Ectodermal cell (in vitro differentiated cells): ENCODE measurements at regions not wholly inside any gene's neighbourhood (a gene's known extent, or its start where the extent isn't known, plus 50 kb on each side); places are given as distances from the start of the nearest gene placed in this dataset.
"Not testable (repeated sequence)": the region's sequence is repeated elsewhere in the genome, so short reads cannot be mapped to it uniquely, and the experiment has no call there.

ENCODE experiments used
- H3K27ac ChIP-seq: 2 replicates; pipeline ENCODE4 v1.7.0; 2013; ENCODE audit warnings: mild to moderate bottlenecking, low read depth, low read length; ENCODE audit not compliant: insufficient read depth, poor library complexity, severe bottlenecking
- H3K27me3 ChIP-seq: 2 replicates; pipeline ENCODE4 v1.7.0; 2013; ENCODE audit warnings: mild to moderate bottlenecking, low read length; ENCODE audit not compliant: insufficient read depth, control insufficient read depth, poor library complexity, severe bottlenecking
- H3K36me3 ChIP-seq: one replicate; pipeline ENCODE4 v1.7.0; 2013; ENCODE audit warnings: low read length; ENCODE audit not compliant: control insufficient read depth, insufficient read depth
- H3K4me1 ChIP-seq: one replicate; pipeline ENCODE4 v1.7.0; 2013; ENCODE audit warnings: low read length; ENCODE audit not compliant: control insufficient read depth, insufficient read depth
- H3K4me3 ChIP-seq: 2 replicates; pipeline ENCODE4 v1.7.0; 2013; ENCODE audit warnings: low read depth, low read length, control low read depth; ENCODE audit not compliant: insufficient read depth
- H3K9me3 ChIP-seq: 2 replicates; pipeline ENCODE4 v1.7.0; 2013; ENCODE audit warnings: mild to moderate bottlenecking, low read length, moderate library complexity; ENCODE audit not compliant: control insufficient read depth
- WGBS, 2 experiments: methylation state at CpG; one replicate each; pipeline ENCODE4 v1.1.7; 2013; ENCODE audit warnings: missing lambda C conversion rate in 2 of 2; 5-methylcytosine and 5-hydroxymethylcytosine counted together

DNA sequence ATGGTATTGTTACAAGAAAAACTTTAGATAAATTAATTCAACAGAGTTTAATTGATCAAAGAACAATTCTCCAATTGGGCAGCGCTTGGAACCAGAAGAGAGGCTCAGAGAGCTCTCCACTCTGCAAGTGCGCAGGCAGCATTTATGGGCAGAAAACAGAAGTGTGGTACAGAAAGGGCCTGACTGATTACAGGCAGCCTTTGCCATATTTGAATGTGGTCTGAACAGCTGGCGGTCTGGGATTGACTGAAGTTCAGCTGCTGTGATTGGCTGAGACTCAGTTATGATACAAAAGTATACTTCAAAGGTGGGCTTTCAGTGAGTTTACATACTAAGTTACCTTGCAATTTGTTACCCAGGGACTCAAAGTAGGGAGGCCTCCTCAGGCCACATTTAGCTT, 301.3 kb upstream of the ID2 start:
- no peak overlapping the region for H3K27ac ChIP-seq
- no peaks in the 10 kb centered on the region for H3K9me3 ChIP-seq
- no peaks in the 10 kb centered on the region for H3K36me3 ChIP-seq
- H3K4me3 ChIP-seq = no peak overlapping the region
- H3K4me1 ChIP-seq = no peaks in the 10 kb centered on the region
- H3K27me3 ChIP-seq = no peaks in the 10 kb centered on the region
- WGBS, 2 experiments = 97% methylated on average over 3 of the region's 3 CpGs

DNA sequence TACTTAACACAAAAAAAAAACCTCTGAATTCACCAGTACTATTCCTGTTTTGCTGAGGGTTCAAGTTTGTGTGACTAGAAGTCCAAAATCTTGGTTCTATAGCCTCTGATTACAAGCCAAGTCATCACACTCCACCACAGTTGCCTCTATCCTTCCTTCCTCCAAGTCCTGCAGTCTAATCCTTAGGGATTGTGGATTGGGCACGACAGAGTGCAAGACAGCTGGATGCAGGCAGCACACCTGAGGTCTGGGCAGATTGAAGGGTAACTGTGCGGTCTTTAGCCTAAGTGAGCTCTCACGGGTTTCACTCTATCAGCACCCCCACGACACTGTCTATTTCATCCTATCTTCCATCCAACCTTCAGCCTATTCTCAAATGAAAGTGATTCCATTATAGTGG, 299.4 kb upstream of the ID2 start:
- H3K4me1 ChIP-seq = no peaks in the 10 kb centered on the region
- H3K9me3 ChIP-seq = no peaks in the 10 kb centered on the region
- H3K27ac ChIP-seq = no peak overlapping the region
- H3K36me3 ChIP-seq = no peaks in the 10 kb centered on the region
- no peak overlapping the region for H3K4me3 ChIP-seq
- WGBS, 2 experiments = 85 to 89% methylated on average over 4 of the region's 4 CpGs
- H3K27me3 ChIP-seq = no peaks in the 10 kb centered on the region

DNA sequence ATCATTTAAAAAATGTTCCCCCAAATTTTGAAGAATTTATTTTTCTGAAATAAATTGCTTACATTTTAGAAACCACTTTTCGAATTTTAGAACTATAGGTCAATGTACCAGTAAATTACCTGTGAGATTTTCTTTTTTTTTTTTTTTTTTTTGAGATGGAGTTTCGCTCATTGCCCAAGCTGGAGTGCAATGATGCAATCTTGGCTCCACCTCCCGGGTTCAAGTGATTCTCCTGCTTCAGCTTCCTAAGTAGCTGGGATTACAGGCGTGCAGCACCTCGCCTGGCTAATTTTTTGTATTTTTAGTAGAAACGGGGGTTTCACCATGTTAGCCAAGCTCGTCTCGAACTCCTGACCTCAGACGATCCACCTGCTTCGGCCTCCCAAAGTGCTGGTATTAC, 295.1 kb upstream of the ID2 start:
- not testable (repeated sequence) for H3K4me3 ChIP-seq, H3K36me3 ChIP-seq, H3K4me1 ChIP-seq, H3K27ac ChIP-seq, H3K27me3 ChIP-seq, H3K9me3 ChIP-seq
- 84 to 85% methylated on average over 8 to 10 of the region's 10 CpGs for WGBS, 2 experiments

DNA sequence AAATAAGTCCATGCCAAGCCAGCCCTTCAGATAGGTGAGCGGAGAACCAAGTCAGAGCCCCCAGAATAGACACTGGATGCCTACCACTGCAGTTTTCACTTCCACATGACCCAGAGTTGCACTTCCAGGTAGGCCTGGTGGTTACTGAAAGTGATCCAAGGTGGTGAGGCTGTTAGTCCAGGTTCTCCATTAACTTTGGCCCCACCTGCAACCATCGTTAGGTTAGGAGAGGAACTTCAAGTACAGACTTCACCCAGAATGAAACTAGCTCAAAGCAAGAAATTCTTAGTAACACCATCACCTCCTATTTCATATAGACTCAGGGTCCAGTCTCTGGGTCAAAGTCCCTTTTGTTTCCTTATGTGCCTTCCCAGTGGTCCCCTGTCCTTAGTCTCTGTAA, 293.1 kb upstream of the ID2 start:
- no peaks in the 10 kb centered on the region for H3K36me3 ChIP-seq
- 94 to 95% methylated on average over 2 of the region's 2 CpGs for WGBS, 2 experiments

DNA sequence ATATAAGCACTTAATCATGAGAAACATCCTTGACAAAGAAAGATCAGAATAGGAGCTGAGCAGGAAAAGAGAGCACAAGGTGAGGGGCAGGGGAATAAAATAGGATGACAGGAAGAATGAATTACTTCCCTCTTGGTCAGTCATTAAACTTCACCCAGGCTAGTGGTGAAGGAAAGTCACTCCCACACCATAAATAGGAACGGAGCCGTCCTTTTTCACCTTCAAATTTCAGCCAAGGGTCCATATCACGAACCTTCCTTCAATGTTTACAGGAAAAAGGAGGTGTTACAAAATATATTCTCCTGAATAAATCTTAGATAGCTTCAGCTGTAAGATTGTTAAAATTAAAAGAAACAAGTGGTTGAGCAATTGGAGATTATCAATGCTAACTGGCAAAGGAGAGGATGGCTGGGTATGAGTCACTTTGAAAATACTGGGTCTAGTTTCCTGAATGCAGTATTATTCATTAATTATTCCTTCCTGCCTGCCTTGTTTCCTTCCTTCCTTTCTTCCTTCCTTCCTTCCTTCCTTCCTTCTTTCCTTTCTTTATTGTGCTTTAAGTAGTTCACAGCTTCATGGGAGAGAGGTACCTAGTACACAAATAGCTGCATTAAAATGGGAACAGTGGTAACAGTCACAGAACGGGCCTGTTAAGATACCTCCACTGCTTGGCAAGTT, 292.3 kb upstream of the ID2 start:
- Histone ChIP-seq H3K27me3 (no peaks in the 10 kb centered on the region), H3K9me3 (no peaks in the 10 kb centered on the region), H3K4me3 (no peak overlapping the region), H3K36me3 (no peaks in the 10 kb centered on the region), H3K4me1 (no peaks in the 10 kb centered on the region), H3K27ac (no peak overlapping the region)
- WGBS, 2 experiments = 63 to 69% methylated on average over 1 to 4 of the region's 4 CpGs

More for the DNA sequence above, 293.1 kb upstream of the ID2 start:
- Histone ChIP-seq H3K4me1 (no peaks in the 10 kb centered on the region), H3K4me3 (no peak overlapping the region), H3K9me3 (no peaks in the 10 kb centered on the region), H3K27ac (no peak overlapping the region), H3K27me3 (no peaks in the 10 kb centered on the region)

DNA sequence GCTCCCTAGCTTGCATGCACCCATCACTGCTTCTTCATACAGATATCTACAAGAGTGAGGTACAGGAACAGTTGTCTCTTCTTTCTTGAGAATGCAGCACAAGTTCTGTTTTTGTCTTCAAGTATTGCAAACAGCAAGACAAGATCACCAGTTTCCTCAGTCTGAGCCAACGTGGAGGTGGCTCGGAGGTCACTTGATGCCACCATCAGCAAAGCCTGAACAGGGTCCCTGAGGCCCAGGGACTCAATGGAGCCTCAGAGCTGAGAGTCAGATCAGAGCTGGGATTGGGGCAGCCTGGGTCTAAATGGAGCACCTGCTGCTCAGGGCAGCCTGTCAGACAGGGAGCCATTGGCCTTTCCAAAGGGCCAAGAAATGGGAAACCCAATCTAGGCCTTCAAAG, 290.7 kb upstream of the ID2 start:
- 91 to 92% methylated on average over 2 of the region's 2 CpGs for WGBS, 2 experiments
- Histone ChIP-seq H3K4me1 (no peaks in the 10 kb centered on the region), H3K27ac (no peak overlapping the region), H3K4me3 (no peak overlapping the region), H3K9me3 (no peaks in the 10 kb centered on the region), H3K27me3 (no peaks in the 10 kb centered on the region), H3K36me3 (no peaks in the 10 kb centered on the region)

DNA sequence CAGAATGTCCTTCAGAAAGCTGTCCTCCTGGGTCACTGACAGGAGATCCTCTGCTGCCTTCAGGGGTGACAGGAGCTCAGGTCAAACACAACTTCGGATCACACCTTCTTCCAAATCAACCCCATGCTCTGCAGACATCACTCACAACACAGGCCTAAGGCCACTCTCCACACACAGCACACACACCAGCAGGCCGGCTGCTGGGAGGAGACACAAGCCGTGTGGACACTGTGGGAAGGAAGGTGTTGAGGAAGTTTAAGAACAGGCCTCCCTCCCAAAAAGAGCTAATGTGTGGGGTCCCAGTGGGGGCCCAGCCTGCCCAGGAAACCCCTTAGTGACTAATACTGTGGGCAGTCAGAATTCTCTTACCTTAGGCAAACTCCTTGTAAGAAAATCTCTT, 290.3 kb upstream of the ID2 start:
- 55 to 65% methylated on average over 1 to 3 of the region's 3 CpGs for WGBS, 2 experiments
- H3K36me3 ChIP-seq = no peaks in the 10 kb centered on the region
- no peaks in the 10 kb centered on the region for H3K9me3 ChIP-seq
- H3K27me3 ChIP-seq = no peaks in the 10 kb centered on the region
- no peak overlapping the region for H3K4me3 ChIP-seq
- no peak overlapping the region for H3K27ac ChIP-seq
- no peaks in the 10 kb centered on the region for H3K4me1 ChIP-seq

DNA sequence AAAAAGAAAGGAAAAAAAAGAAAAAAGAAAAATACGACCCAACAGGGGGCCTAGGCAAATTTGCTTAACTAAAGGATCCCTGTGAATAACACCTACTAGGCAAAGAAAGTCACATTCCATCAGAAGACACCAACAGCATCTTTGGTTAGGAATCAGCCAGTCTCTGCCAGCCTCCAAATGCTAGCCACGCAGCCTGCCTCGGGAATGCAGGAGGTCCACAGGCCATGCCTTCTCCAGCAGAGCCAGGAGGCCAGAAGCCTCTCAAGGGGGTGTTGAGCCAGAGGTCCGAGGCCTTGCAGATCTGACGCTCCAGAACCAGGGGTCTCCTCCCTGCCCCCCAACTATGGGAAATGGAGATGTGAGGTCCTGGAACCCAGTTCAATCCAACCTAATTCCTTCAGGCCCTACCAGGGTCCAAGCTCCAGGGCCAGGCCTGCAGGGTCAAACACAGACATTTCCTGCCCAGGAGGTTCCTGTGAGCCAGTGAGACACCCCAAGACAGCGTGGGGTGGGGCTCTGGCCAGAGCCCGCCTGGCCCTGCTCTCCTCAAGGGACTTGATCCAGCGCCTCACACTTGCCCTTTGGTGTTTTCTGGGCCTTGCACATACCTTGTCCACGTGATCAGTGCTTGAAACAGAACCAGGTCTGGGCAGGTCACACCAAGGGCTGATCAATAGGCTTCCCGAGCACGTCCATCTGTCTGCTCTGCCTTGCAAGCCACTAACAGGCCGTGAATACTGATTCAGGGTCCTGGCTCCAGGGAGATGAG, 289.6 kb upstream of the ID2 start:
- Histone ChIP-seq H3K9me3 (no peaks in the 10 kb centered on the region), H3K36me3 (no peaks in the 10 kb centered on the region), H3K27me3 (no peaks in the 10 kb centered on the region), H3K27ac (no peak overlapping the region), H3K4me1 (no peaks in the 10 kb centered on the region), H3K4me3 (no peak overlapping the region)
- WGBS, 2 experiments = 71 to 75% methylated on average over 11 to 12 of the region's 12 CpGs

DNA sequence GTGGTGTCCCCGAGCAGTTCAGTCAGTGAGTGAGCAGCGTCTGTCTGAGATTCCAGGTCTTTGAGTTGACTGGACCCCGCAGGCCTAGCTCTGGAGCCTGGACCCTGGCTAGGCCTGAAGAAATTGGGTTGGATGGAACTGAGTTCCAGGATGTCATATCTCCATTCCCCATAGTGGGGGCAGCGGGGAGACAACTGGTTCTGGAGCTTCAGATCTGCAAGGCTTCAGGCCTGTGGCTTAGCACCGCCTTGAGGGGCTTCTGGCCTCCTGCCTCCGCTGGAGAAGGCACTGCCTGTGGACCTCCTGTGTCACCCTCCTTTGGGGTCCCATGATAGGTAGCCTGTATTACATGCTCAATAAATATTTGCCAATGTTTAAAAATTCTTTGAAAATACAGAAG, 288.4 kb upstream of the ID2 start:
- Histone ChIP-seq H3K4me3 (no peak overlapping the region), H3K9me3 (no peaks in the 10 kb centered on the region), H3K27me3 (no peaks in the 10 kb centered on the region), H3K36me3 (no peaks in the 10 kb centered on the region), H3K4me1 (no peaks in the 10 kb centered on the region), H3K27ac (no peak overlapping the region)
- WGBS, 2 experiments = 97 to 98% methylated on average over 6 of the region's 6 CpGs

DNA sequence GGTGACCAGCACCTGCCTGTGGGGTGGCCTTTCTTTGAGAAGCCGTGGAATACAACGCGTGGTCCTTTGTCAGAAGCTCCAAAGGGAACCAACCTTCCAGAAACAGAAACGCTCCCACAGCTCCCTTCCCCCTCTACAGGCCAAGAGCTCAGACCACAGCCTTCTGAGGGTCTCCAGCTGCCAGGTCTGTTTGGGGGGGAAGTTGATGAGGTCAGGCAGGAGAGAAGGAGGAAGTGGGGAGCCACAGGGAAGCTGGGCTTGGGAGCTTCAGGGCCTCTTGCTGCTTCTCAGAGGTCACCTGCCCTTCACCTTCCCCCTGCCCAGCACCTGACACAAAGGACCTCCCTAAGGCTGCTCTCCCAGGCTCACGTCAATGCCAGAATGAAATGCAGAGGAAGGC, 287.7 kb upstream of the ID2 start:
- H3K4me1 ChIP-seq = no peaks in the 10 kb centered on the region
- WGBS, 2 experiments = 93 to 96% methylated on average over 4 to 5 of the region's 5 CpGs
- H3K36me3 ChIP-seq = no peaks in the 10 kb centered on the region

More for the DNA sequence above, 287.7 kb upstream of the ID2 start:
- Histone ChIP-seq H3K4me3 (no peak overlapping the region), H3K27ac (no peak overlapping the region), H3K27me3 (no peaks in the 10 kb centered on the region), H3K9me3 (no peaks in the 10 kb centered on the region)
